ENCODE measurements at regions not wholly inside any gene's neighbourhood (a gene's known extent, or its start where the extent isn't known, plus 50 kb on each side); places are given as distances from the start of the nearest gene placed in this dataset.

GRCh38 chr6:113595911-113596376, 261.2 kb upstream of the MARCKS start:
- TF ChIP-seq POLR2A (IDR thresholded peaks at IDR 0.05; ENCODE audit: low read length): no peak
- TF ChIP-seq GATA1 (IDR thresholded peaks at IDR 0.05; ENCODE audit: low read depth, low read length): no peak
